HG03060 (cell line): ENCODE measurements at regions not wholly inside any gene's neighbourhood (a gene's known extent, or its start where the extent isn't known, plus 50 kb on each side); places are given as distances from the start of the nearest gene placed in this dataset.

Experiments used
- ATAC-seq: cut with Tn5 transposase; IDR thresholded peaks from one replicate; pipeline ENCODE4 v1.9.1; 2021; ENCODE audit warnings: low read depth, moderate number of reproducible peaks; ENCODE audit not compliant: unreplicated experiment

DNA sequence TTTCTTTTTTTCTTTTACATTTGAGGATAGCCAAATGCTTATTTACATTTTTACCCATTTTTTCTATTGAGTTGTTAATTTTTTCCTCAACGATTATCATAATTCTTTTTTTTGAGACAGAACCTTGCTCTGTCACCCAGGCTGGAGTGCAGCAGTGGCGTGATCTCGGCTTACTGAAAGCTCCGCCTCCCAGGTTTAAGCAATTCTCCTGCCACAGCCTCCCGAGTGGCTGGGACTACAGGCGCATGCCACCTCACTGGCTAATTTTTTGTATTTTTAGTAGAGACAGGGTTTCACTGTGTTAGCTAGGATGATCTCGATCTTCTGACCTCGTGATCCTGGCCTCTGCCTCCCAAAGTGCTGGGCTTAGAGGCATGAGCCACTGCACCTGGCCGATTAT, 208.7 kb downstream of the LIG4 start:
- ATAC-seq, result no peak

GRCh38 chr13:108005231-108005630, 210.1 kb downstream of the LIG4 start:
- ATAC-seq, result no peak

- no peak for ATAC-seq
Measured at GRCh38 chr13:108003626-108004025, 211.7 kb downstream of the LIG4 start.

DNA sequence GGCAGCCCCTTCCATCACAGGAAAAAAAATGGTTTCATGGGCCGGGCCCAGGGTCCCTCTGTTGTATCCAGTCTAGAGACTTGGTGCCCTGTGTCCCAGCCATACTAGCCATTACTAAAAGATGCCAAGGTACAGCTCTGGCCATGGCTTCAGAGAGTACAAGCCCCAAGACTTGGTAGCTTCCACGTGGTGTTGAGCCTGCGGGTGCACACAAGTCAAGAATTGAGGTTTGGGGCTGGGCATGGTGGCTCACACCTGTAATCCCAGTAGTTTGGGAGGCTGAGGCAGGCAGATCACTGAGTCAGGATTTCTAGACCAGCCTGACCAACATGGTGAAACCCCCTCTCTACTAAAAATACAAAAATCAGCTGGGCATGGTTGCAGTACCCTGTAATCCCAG, 214.3 kb downstream of the LIG4 start:
- ATAC-seq, result no peak

GRCh38 chr13:107999751-108000150, 215.6 kb downstream of the LIG4 start:
- ATAC-seq, result no peak

DNA sequence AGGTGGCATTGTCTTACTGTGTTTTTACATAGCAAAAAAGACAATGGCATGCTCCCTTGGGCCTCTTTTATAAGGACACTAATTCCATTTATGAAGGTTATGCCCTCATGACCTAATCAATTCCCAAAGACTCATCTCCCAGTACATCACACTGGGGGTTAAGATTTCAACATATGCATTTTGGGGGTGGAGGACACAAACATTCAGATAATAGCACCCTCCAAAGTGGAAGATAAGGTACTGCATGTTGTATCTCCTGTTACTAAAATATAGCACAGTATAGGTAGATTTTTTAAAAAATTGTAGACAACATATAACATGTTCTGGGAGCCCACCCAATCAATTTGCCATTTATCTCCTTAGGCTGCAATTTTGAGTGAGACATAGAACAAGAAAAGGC, 221.2 kb downstream of the LIG4 start:
- ATAC-seq, result no peak

GRCh38 chr13:107993239-107993949, 221.9 kb downstream of the LIG4 start:
- no peak for ATAC-seq

DNA sequence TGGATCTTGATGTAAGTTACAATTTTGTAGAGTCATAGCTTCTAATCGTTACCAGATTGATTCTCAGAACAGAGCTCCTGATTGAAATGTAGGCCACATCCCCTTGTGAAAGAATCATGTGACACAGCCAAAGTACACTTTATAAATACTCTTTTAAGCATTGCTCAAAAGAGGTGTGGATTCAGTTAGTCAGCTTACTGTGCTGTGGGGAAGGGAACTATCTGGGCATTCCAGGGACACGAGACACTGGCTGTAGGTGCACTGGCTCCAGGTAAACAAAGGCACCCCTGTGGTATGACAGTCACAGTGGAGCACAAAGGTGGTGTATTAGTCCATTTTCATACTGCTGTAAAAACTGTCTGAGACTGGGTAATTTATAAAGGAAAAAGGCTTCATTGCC, 222.8 kb downstream of the LIG4 start:
- no peak for ATAC-seq

DNA sequence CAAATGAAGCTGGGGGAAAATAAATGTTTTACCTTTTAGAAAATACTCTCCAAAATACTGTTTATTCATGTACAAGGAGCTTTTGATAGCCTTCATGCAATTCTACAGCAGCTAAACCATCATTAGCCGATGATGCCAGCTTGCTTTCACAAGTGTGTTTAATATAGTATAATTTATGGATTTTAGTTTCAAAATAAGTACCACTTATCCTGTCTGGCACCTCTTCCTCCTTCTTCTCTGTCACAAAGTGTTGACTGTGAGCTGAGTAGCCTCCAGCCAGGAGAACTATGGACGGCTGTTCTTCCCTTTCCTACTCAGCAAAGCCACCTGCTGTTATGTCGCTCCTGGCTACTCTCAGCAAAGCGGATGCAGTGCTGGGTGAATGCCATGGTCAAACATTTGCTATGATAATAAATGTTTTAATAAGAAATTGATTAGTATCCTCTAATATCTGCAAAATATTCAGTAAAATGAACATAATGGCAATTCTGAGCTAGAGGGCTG, 238.2 kb downstream of the LIG4 start:
- ATAC-seq, result no peak

- ATAC-seq, result no peak
Measured at GRCh38 chr13:107976628-107977027, 238.7 kb downstream of the LIG4 start.

- ATAC-seq, result no peak
Measured at GRCh38 chr13:107974409-107974808, 240.9 kb downstream of the LIG4 start.

GRCh38 chr13:107969546-107969945, 245.8 kb downstream of the LIG4 start:
- no peak for ATAC-seq

- no peak for ATAC-seq
Measured at GRCh38 chr13:107968470-107968869, 246.9 kb downstream of the LIG4 start.

GRCh38 chr13:107964395-107964794, 250.9 kb downstream of the LIG4 start:
- no peak for ATAC-seq

DNA sequence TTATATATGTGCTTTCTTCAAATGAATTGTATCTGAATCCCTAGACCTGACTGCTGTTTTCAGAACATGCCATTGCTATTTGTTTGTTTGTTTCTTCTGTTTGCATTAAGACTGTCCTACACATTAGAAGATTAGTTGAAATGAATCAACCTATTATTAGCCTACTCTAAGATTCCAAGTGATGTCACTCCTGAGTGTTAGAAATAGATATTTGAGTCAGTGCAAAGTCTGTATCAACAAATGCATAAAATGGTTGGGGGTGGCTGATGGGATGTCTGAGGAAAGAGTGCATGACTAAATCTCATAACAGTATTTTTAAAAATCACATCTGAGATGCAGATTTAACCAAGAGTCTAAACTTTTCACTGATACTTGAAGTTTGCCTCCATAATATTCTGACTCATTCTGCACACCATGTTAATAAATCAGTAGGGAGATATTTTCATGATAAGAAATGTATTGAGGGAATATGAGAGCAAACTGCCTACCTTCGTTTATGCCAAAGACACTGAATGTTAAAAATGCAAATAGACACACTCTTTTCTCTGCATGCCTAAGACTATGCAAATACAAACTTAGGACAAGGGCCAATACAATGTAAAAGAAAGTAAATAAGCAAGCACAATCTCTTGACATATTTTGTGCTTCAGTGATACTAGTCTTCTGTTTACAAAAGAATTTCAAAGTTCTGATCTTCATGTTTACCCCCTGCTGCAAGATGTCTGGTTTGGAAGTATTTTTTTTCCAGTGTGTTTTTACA, 253.3 kb downstream of the LIG4 start:
- ATAC-seq, result no peak

- ATAC-seq, result no peak
Measured at GRCh38 chr13:107960301-107960700, 255.0 kb downstream of the LIG4 start.

DNA sequence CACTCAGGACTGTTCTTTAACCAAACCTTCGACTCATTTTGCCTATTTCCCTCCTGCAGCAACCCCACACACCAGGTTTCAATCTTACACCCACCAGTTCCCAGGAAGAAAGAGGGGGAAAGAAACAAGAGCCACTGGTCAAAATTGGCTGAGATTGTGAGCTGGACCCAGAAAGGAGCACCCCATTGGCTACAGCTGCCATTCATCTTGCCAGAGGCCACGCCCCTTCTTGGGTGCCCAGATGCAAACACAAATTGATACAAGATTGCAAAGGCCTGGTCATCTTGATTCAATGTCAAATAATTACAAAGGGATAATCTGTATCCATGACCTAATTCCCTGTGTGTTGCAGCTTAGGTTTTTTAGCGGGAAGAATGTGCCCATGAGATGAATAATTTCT, 258.4 kb downstream of the LIG4 start:
- ATAC-seq, result no peak

DNA sequence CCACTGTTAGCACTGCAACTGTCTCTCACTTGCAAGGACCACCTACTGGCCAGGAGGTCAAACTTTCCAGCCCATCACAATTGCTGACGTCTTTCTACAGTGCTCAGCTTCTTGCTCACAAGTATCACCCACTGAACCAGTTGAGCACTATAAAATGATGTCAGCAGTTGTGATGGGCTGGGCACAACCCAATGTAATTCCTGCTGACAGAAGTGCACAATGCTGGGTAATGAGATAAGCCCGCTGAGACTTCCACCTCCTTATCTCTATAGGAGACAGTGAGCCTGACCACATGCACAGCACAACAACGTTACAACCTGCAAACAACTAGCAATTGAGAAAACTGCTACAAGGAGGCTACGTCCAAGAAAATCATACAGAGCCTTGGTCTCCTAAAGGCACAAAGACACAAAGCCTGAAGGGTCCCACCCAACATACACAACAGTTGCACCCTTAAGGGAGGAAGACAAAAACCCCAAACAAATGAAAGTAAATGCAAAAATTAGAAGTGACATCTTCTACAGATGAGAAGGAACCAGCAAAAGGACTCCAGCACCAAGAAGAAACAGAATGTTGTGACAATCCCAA, 273.2 kb downstream of the LIG4 start:
- no peak for ATAC-seq

DNA sequence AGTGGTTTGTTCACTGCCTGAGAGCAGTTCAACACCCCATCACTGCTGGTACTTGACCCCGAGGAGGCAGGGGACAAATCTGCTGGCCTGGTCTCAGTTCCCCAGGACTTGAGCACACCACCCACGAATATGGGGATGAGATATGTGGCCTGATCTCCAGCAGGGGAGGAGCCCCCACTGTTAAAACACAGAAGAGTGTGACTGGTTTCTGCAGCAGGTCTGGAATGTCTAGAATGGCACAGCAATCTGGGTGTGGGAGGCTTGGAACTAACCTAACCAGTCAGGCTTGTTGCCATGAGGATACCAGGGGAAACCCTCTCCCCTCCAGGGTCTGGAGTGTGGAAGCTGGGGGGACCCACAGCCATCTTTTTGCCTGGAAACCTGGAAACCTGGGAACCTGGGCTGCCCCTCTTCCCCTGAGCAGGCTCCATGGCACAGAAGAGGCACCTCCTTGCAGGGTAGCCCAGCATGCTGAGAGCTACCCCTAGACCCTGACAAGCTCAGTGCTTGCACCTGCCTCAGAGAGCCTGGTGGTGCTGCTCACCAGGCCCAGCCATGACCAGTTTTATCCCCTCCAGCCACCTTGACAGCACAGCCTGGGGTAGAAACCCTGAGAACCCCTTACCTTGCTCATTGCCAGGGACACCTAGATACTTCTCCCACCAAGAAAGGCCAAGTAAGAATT, 273.8 kb downstream of the LIG4 start:
- ATAC-seq, result no peak

- ATAC-seq, result no peak
Measured at GRCh38 chr13:107937848-107938247, 277.5 kb downstream of the LIG4 start.

DNA sequence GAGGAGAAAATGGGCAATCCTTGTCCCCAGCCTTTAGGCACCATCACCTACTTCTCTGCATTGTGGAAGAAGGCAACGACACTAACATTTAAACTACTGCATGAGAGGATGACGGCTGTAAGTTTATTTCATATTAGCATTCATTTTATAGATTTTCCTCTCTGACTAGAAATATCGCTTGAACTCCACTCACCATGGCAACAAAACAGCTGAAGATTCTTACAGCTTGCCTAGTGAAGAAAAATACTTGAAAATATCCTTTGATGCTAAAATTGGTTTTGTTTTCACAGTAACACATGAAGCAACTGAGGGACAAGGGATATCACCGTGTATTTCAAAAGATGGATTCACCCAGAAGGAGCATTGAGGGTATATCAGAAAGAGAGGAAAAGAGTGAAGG, 284.3 kb downstream of the LIG4 start:
- ATAC-seq, result no peak
